OCI-LY3 (cell line): ENCODE measurements at regions not wholly inside any gene's neighbourhood (a gene's known extent, or its start where the extent isn't known, plus 50 kb on each side); places are given as distances from the start of the nearest gene placed in this dataset.

ENCODE experiments used
- H2AFZ ChIP-seq: fragments of 200-600, 300-600 bp; shearing (Covaris generic); 2 replicates; pipeline ENCODE4 v1.6.0; 2014; ENCODE audit warnings: antibody characterized with exemption, low read depth, low read length
- H3K27ac ChIP-seq: fragments of 200-600, 300-600 bp; sonication (generic); 2 replicates; pipeline ENCODE4 v1.5.1; 2014; ENCODE audit warnings: mild to moderate bottlenecking, low read length, moderate library complexity, mixed read lengths
- H3K27me3 ChIP-seq: fragments of 200-600, 300-600 bp; sonication (generic); 2 replicates; pipeline ENCODE4 v1.6.1; 2014; ENCODE audit warnings: low read depth, low read length, mixed read lengths
- H3K36me3 ChIP-seq: fragments of 200-600, 300-600 bp; sonication (generic); replicated peaks from 2 replicates; pipeline ENCODE3; 2014; ENCODE audit warnings: low read depth, low read length, mixed read lengths
- H3K4me1 ChIP-seq: fragments of 300-600, 200-600 bp; sonication (generic); 2 replicates; pipeline ENCODE4 v1.6.1; 2014; ENCODE audit warnings: low read length, mixed read lengths
- H3K4me2 ChIP-seq: fragments of 200-600, 300-600 bp; sonication (generic); 2 replicates; pipeline ENCODE4 v1.6.1; 2014; ENCODE audit warnings: low read length, mixed read lengths
- H3K4me3 ChIP-seq: fragments of 300-600, 200-600 bp; sonication (generic); 2 replicates; pipeline ENCODE4 v1.5.1; 2014; ENCODE audit warnings: antibody characterized with exemption, mild to moderate bottlenecking, low read length, moderate library complexity
- H3K79me2 ChIP-seq: fragments of 300-600, 200-600 bp; shearing (Covaris generic); 2 replicates; pipeline ENCODE4 v1.6.1; 2014; ENCODE audit warnings: mild to moderate bottlenecking, low read length, mixed read lengths
- H3K9ac ChIP-seq: fragments of 300-600, 200-600 bp; shearing (Covaris generic); 2 replicates; pipeline ENCODE4 v1.6.0; 2014; ENCODE audit warnings: mild to moderate bottlenecking, low read length, moderate library complexity
- H3K9me3 ChIP-seq: fragments of 200-600, 300-600 bp; shearing (Covaris generic); 2 replicates; pipeline ENCODE4 v1.6.1; 2014; ENCODE audit warnings: low read length, mixed read lengths; ENCODE audit not compliant: insufficient read depth
- H4K20me1 ChIP-seq: fragments of 200-600, 300-600 bp; sonication (generic); 2 replicates; pipeline ENCODE4 v1.6.1; 2016; ENCODE audit warnings: low read length, mixed read lengths; ENCODE audit not compliant: insufficient read depth
- EZH2phosphoT487 ChIP-seq: fragments of 200-600 bp; shearing (Covaris generic); IDR thresholded peaks from 2 replicates; pipeline ENCODE4 v1.6.1; 2018; ENCODE audit warnings: antibody characterized with exemption, mixed run types, low read depth
- TF ChIP-seq, protein P1 (sequence below): fragments of 200-600, 300-600 bp; sonication (generic); IDR thresholded peaks from 2 replicates; pipeline ENCODE4 v1.5.1; 2014; ENCODE audit warnings: antibody characterized with exemption, low read length, low read depth

DNA sequence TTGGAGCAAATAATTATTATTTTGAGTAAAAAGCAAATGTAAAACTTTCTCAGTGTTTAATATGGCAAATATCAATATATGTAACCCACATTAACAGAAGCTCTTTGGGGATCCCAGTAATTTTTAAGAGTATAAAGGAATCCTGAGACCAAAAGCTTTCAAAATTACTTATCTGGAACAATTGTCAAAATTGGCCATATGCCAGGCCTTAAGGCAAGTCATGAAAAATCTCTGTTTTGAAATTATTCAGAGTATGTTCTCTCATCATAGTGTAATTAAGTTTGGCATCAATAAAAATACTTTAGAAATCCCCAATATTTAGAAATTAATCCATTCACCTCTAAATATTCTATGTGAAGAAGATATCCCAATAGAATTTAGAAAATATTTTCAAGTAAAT, 225.3 kb upstream of the ARL4C start:
- H3K36me3 ChIP-seq = no peaks in the 10 kb centered on the region
- TF ChIP-seq, protein P1, sequence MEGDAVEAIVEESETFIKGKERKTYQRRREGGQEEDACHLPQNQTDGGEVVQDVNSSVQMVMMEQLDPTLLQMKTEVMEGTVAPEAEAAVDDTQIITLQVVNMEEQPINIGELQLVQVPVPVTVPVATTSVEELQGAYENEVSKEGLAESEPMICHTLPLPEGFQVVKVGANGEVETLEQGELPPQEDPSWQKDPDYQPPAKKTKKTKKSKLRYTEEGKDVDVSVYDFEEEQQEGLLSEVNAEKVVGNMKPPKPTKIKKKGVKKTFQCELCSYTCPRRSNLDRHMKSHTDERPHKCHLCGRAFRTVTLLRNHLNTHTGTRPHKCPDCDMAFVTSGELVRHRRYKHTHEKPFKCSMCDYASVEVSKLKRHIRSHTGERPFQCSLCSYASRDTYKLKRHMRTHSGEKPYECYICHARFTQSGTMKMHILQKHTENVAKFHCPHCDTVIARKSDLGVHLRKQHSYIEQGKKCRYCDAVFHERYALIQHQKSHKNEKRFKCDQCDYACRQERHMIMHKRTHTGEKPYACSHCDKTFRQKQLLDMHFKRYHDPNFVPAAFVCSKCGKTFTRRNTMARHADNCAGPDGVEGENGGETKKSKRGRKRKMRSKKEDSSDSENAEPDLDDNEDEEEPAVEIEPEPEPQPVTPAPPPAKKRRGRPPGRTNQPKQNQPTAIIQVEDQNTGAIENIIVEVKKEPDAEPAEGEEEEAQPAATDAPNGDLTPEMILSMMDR = no peak
- no peak for TF ChIP-seq EZH2phosphoT487
- no peaks in the 10 kb centered on the region for H3K79me2 ChIP-seq
- no peaks in the 10 kb centered on the region for H3K27me3 ChIP-seq
- no peak overlapping the region for H2AFZ ChIP-seq
- H3K9me3 ChIP-seq = no peaks in the 10 kb centered on the region
- H3K4me2 ChIP-seq = no peak overlapping the region
- no peaks in the 10 kb centered on the region for H4K20me1 ChIP-seq
- no peak overlapping the region for H3K9ac ChIP-seq
- no peak overlapping the region for H3K27ac ChIP-seq
- H3K4me3 ChIP-seq = no peak overlapping the region
- no peaks in the 10 kb centered on the region for H3K4me1 ChIP-seq

DNA sequence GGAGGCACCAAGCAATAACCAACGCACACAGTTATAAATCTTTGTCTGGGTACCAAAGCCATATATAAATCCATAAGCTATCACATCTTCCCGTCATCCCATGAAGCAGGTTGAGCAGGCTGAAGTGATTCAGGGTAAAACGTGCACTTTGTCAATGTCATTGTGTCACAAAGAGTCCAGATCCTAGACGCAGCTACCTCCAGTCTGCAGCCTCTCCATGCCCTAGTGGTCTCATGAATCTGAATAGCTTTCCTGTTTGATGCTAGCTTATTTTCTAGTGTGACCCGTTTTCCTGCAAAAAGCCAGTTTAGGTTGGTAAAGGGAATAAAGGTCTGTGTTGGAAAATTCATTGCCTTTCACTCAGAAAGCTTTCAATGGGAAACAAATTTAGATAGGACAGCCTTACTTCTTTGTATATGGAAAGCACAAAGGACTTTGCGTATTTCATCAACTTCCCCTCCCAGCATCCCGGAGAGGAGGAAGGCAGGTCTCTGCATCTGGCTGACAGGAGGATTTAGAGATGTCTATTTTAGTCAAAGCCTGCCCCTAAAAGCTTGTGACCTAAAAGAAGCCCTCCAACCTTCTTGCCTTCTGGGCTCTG, 222.3 kb upstream of the ARL4C start:
- Histone ChIP-seq H3K79me2 (no peaks in the 10 kb centered on the region), H2AFZ (no peak overlapping the region), H3K4me3 (no peak overlapping the region), H4K20me1 (no peaks in the 10 kb centered on the region), H3K9me3 (no peaks in the 10 kb centered on the region), H3K27me3 (no peaks in the 10 kb centered on the region), H3K36me3 (no peaks in the 10 kb centered on the region), H3K9ac (no peak overlapping the region), H3K27ac (no peak overlapping the region), H3K4me1 (no peaks in the 10 kb centered on the region), H3K4me2 (no peak overlapping the region)
- no peak for TF ChIP-seq EZH2phosphoT487
- TF ChIP-seq, protein P1 = no peak

DNA sequence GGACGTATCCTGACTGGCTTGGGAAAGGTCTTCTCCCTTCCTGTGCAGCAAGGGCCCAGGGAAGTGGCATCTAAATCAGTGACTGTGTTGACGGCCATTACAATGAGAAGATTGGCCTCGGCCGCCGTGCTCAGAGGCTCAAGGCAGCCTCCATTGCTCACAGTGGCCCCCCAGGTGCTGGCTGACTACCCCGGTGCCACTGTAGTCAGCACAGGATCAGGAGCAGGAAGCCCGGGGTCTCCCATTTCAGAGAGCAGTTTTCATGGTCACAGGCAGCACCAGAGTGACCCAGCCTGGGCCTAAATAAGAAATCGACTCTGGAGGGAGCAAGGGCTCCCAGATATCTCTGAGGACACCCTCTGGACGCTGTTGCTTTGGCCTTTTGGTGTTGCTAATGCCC, 219.4 kb upstream of the ARL4C start:
- Histone ChIP-seq H3K9ac (no peak overlapping the region), H4K20me1 (no peaks in the 10 kb centered on the region), H3K79me2 (no peaks in the 10 kb centered on the region), H3K4me3 (no peak overlapping the region), H2AFZ (no peak overlapping the region), H3K36me3 (no peaks in the 10 kb centered on the region), H3K9me3 (no peaks in the 10 kb centered on the region), H3K27ac (no peak overlapping the region), H3K4me2 (no peak overlapping the region), H3K4me1 (no peaks in the 10 kb centered on the region), H3K27me3 (no peaks in the 10 kb centered on the region)
- TF ChIP-seq, protein P1 = no peak
- no peak for TF ChIP-seq EZH2phosphoT487

DNA sequence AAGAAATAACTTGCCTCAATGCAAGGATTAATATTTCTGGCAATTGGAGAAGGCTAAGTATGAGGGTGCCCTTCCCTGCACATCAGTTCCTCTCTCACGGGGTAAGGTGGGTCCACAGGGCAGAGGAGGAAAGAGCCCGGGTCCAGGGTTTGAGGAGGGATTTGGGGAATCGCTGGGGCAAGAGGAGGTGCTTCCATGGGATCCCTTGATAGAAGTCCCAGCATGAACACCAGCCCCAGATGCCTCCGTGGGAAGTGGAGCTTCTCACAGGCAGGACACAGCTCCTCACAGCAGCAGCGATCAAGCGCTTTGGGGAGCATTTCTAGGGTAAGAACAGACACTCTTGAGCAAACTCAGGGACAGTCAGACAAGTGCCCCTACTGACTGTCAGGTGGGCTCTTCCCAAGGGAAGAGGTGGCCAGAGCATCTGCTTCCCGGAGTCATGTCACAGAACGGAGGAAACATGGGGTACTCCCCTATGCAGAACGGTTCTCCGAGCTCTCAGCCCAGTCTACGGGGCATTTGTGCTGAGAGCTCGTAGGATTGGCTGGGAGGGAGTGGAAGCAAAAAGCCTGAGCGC, 218.9 kb upstream of the ARL4C start:
- Histone ChIP-seq H3K4me1 (no peaks in the 10 kb centered on the region), H4K20me1 (no peaks in the 10 kb centered on the region), H3K36me3 (no peaks in the 10 kb centered on the region), H3K4me2 (no peak overlapping the region), H3K9me3 (no peaks in the 10 kb centered on the region), H3K9ac (no peak overlapping the region), H3K4me3 (no peak overlapping the region), H3K27ac (no peak overlapping the region), H3K27me3 (no peaks in the 10 kb centered on the region), H2AFZ (no peak overlapping the region), H3K79me2 (no peaks in the 10 kb centered on the region)
- TF ChIP-seq EZH2phosphoT487 = no peak
- TF ChIP-seq, protein P1 = no peak
